Astrocyte (in vitro differentiated cells and primary cell): ENCODE measurements at regions not wholly inside any gene's neighbourhood (a gene's known extent, or its start where the extent isn't known, plus 50 kb on each side); places are given as distances from the start of the nearest gene placed in this dataset.

Experiments used
- DNase-seq: peaks from one replicate; pipeline ENCODE4 v3.0.0-alpha.2; 2010; ENCODE audit warnings: low read depth
- FAIRE-seq: peaks from 2 replicates; lab custom pipeline; 2011; peaks lifted over from hg19 to GRCh38; lab: Jason Lieb, UNC
- H2AFZ ChIP-seq: 2 replicates; pipeline ENCODE4 v1.6.0; 2012; ENCODE audit warnings: low read depth, low read length, inconsistent platforms
- H3K27ac ChIP-seq: 2 replicates; pipeline ENCODE4 v1.5.1; 2011; ENCODE audit warnings: low read depth, low read length, inconsistent platforms
- H3K27me3 ChIP-seq: 2 replicates; pipeline ENCODE4 v1.6.0; 2011; ENCODE audit warnings: low read length, inconsistent platforms; ENCODE audit not compliant: insufficient read depth
- H3K36me3 ChIP-seq: 2 replicates; pipeline ENCODE4 v1.5.1; 2011; ENCODE audit warnings: low read length, inconsistent platforms; ENCODE audit not compliant: insufficient read depth
- H3K4me1 ChIP-seq: 2 replicates; pipeline ENCODE4 v1.5.1; 2011; ENCODE audit warnings: low read length, inconsistent platforms; ENCODE audit not compliant: insufficient read depth
- H3K4me2 ChIP-seq: 2 replicates; pipeline ENCODE4 v1.6.0; 2012; ENCODE audit warnings: low read length, inconsistent platforms
- H3K4me3 ChIP-seq: 2 replicates; pipeline ENCODE4 v1.5.1; 2011; ENCODE audit warnings: low read depth, mild to moderate bottlenecking, low read length, inconsistent platforms; ENCODE audit not compliant: insufficient read depth
- H3K79me2 ChIP-seq: 2 replicates; pipeline ENCODE4 v1.6.0; 2012; ENCODE audit warnings: mild to moderate bottlenecking, low read length, inconsistent platforms; ENCODE audit not compliant: insufficient read depth
- H3K9ac ChIP-seq: 2 replicates; pipeline ENCODE4 v1.6.0; 2012; ENCODE audit warnings: mild to moderate bottlenecking, low read length, inconsistent platforms
- H3K9me3 ChIP-seq: 2 replicates; pipeline ENCODE4 v1.5.1; 2012; ENCODE audit warnings: low read depth, mild to moderate bottlenecking, low read length, inconsistent platforms; ENCODE audit not compliant: insufficient read depth
- H4K20me1 ChIP-seq: 2 replicates; pipeline ENCODE4 v1.6.0; 2012; ENCODE audit warnings: low read length, inconsistent platforms; ENCODE audit not compliant: insufficient read depth
- H3K27ac Mint-ChIP-seq: one replicate; pipeline ENCODE4 v1.8.0; 2021; ENCODE audit warnings: mild to moderate bottlenecking, mixed read lengths; ENCODE audit not compliant: unreplicated experiment
- H3K27me3 Mint-ChIP-seq: one replicate; pipeline ENCODE4 v1.8.0; 2021; ENCODE audit warnings: low read depth, mixed read lengths; ENCODE audit not compliant: unreplicated experiment
- H3K36me3 Mint-ChIP-seq: one replicate; pipeline ENCODE4 v1.8.0; 2021; ENCODE audit warnings: low read depth, mixed read lengths; ENCODE audit not compliant: unreplicated experiment
- H3K4me1 Mint-ChIP-seq: one replicate; pipeline ENCODE4 v1.8.0; 2021; ENCODE audit warnings: low read depth, mixed read lengths; ENCODE audit not compliant: unreplicated experiment
- H3K4me3 Mint-ChIP-seq: one replicate; pipeline ENCODE4 v1.8.0; 2021; ENCODE audit warnings: mild to moderate bottlenecking, moderate library complexity, mixed read lengths; ENCODE audit not compliant: unreplicated experiment
- H3K9me3 Mint-ChIP-seq: one replicate; pipeline ENCODE4 v1.8.0; 2021; ENCODE audit warnings: mild to moderate bottlenecking, mixed read lengths; ENCODE audit not compliant: unreplicated experiment
- CTCF ChIP-seq: IDR thresholded peaks from 2 replicates; pipeline ENCODE4 v1.5.1; 2011; ENCODE audit warnings: low read depth, mild to moderate bottlenecking, inconsistent platforms, low read length, moderate library complexity; ENCODE audit not compliant: insufficient read depth
- EZH2 ChIP-seq: IDR thresholded peaks from 2 replicates; pipeline ENCODE4 v1.6.1; 2012; ENCODE audit warnings: mild to moderate bottlenecking, low read length, inconsistent platforms; ENCODE audit not compliant: insufficient read depth

GRCh38 chr16:82541103-82541502, 85.7 kb upstream of the CDH13 start:
- H3K9me3 Mint-ChIP-seq, result peaks cover 2% of the 10 kb centered on the region
- no peak overlapping the region for H3K27ac Mint-ChIP-seq
- no peaks in the 10 kb centered on the region for H3K4me1 Mint-ChIP-seq
- peaks cover 18% of the 10 kb centered on the region for H3K27me3 Mint-ChIP-seq
- peaks cover 23% of the 10 kb centered on the region for H3K27me3 ChIP-seq
- H2AFZ ChIP-seq, result no peak overlapping the region
- no peaks in the 10 kb centered on the region for H4K20me1 ChIP-seq
- H3K79me2 ChIP-seq, result no peaks in the 10 kb centered on the region
- no peak overlapping the region for H3K4me3 Mint-ChIP-seq
- no peaks in the 10 kb centered on the region for H3K9me3 ChIP-seq
- DNase-seq, result no peak
- H3K9ac ChIP-seq, result no peak overlapping the region
- H3K4me1 ChIP-seq, result no peaks in the 10 kb centered on the region
- H3K36me3 ChIP-seq, result no peaks in the 10 kb centered on the region
- no peak overlapping the region for H3K4me3 ChIP-seq
- no peak for FAIRE-seq
- H3K4me2 ChIP-seq, result no peak overlapping the region
- TF ChIP-seq CTCF (no peak), EZH2 (no peak)
- no peaks in the 10 kb centered on the region for H3K36me3 Mint-ChIP-seq
- no peak overlapping the region for H3K27ac ChIP-seq

- no peaks in the 10 kb centered on the region for H3K27me3 ChIP-seq
- peaks cover 2% of the 10 kb centered on the region for H3K9me3 Mint-ChIP-seq
- H3K36me3 Mint-ChIP-seq, result no peaks in the 10 kb centered on the region
- no peak overlapping the region for H3K4me3 Mint-ChIP-seq
- no peak for FAIRE-seq
- no peak overlapping the region for H3K27ac ChIP-seq
- H3K79me2 ChIP-seq, result no peaks in the 10 kb centered on the region
- no peaks in the 10 kb centered on the region for H3K36me3 ChIP-seq
- H3K4me1 ChIP-seq, result no peaks in the 10 kb centered on the region
- DNase-seq, result no peak
- H3K4me3 ChIP-seq, result no peak overlapping the region
- H3K27me3 Mint-ChIP-seq, result peaks cover 5% of the 10 kb centered on the region
- no peaks in the 10 kb centered on the region for H4K20me1 ChIP-seq
- H2AFZ ChIP-seq, result no peak overlapping the region
- H3K27ac Mint-ChIP-seq, result no peak overlapping the region
- no peaks in the 10 kb centered on the region for H3K4me1 Mint-ChIP-seq
- TF ChIP-seq CTCF (no peak), EZH2 (no peak)
- no peak overlapping the region for H3K4me2 ChIP-seq
- no peak overlapping the region for H3K9ac ChIP-seq
- no peaks in the 10 kb centered on the region for H3K9me3 ChIP-seq
These were observed 91.0 kb upstream of the CDH13 start for GRCh38 chr16:82535764-82536163.

GRCh38 chr16:82535262-82535661, 91.5 kb upstream of the CDH13 start:
- no peak overlapping the region for H3K9ac ChIP-seq
- H3K27ac Mint-ChIP-seq, result no peak overlapping the region
- no peaks in the 10 kb centered on the region for H3K79me2 ChIP-seq
- no peaks in the 10 kb centered on the region for H3K36me3 ChIP-seq
- no peak overlapping the region for H3K4me2 ChIP-seq
- no peaks in the 10 kb centered on the region for H3K9me3 ChIP-seq
- no peak for TF ChIP-seq CTCF
- no peak for TF ChIP-seq EZH2
- H2AFZ ChIP-seq, result no peak overlapping the region
- H3K27me3 Mint-ChIP-seq, result peaks cover 5% of the 10 kb centered on the region
- H3K4me1 Mint-ChIP-seq, result no peaks in the 10 kb centered on the region
- FAIRE-seq, result no peak
- H3K27me3 ChIP-seq, result no peaks in the 10 kb centered on the region
- peaks cover 2% of the 10 kb centered on the region for H3K9me3 Mint-ChIP-seq
- no peak overlapping the region for H3K27ac ChIP-seq
- no peak overlapping the region for H3K4me3 ChIP-seq
- no peak for DNase-seq
- no peak overlapping the region for H3K4me3 Mint-ChIP-seq
- no peaks in the 10 kb centered on the region for H3K36me3 Mint-ChIP-seq
- H4K20me1 ChIP-seq, result no peaks in the 10 kb centered on the region
- H3K4me1 ChIP-seq, result no peaks in the 10 kb centered on the region
